Psoas muscle (tissue), 7 donors: ENCODE measurements at regions not wholly inside any gene's neighbourhood (a gene's known extent, or its start where the extent isn't known, plus 50 kb on each side); places are given as distances from the start of the nearest gene placed in this dataset.

Source experiments
- ATAC-seq, 4 donors: fragments of 200-7000 bp; cut with Tn5 transposase; one replicate each; pipeline ENCODE4 v1.9.1; 2020; ENCODE audit warnings: moderate library complexity in 3 of 4, mild to moderate bottlenecking in 2 of 4
- DNase-seq, 2 donors: peaks; one replicate each; pipeline ENCODE4 v3.0.0-alpha.2; 2020
- H3K27ac ChIP-seq: fragments of 200-600 bp; one replicate; pipeline ENCODE4 v1.8.0; 2022
- H3K27me3 ChIP-seq, 3 donors: fragments of 200-600 bp in 1 of 3; one replicate each; pipeline versions ENCODE4 v1.6.1 to v1.8.0; 2013 to 2022; ENCODE audit warnings: low read length in 2 of 3, mild to moderate bottlenecking in 2 of 3, moderate library complexity in 1 of 3; ENCODE audit not compliant: insufficient read depth in 3 of 3
- H3K36me3 ChIP-seq, 2 donors: fragments of 200-600 bp in 1 of 2; one replicate each; pipeline versions ENCODE4 v1.6.1 to v1.8.0; 2013 to 2022; ENCODE audit warnings: low read depth in 1 of 2, mild to moderate bottlenecking in 1 of 2, moderate library complexity in 1 of 2; ENCODE audit not compliant: insufficient read depth in 1 of 2
- H3K4me1 ChIP-seq: fragments of 200-600 bp; one replicate; pipeline ENCODE4 v1.8.0; 2022
- H3K4me3 ChIP-seq: fragments of 200-600 bp; one replicate; pipeline ENCODE4 v1.8.0; 2022; ENCODE audit warnings: mild to moderate bottlenecking
- H3K9me3 ChIP-seq: fragments of 200-600 bp; one replicate; pipeline ENCODE4 v1.8.0; 2022
- CTCF ChIP-seq: fragments of 200-600 bp; IDR thresholded peaks from one replicate; pipeline ENCODE4 v1.8.0; 2022; ENCODE audit warnings: antibody characterized with exemption
- WGBS, 3 donors: extraction: QIAGEN DNeasy Blood & Tissue Kit; methylation state at CpG; one replicate each; pipeline versions ENCODE4 v1.1.6 to v1.1.7; 2013; 5-methylcytosine and 5-hydroxymethylcytosine counted together
- intact Hi-C, 2 donors: fragments of 100-400 bp; cut with DNase I; formaldehyde crosslinking; loops; one replicate each; pipeline versions ENCODE4 v1.11.0 to v1.14.2; 2022
- donor health status: healthy with polysubstance abuse.
- donor health status: DM: no; HTN: no; CAD: no; lungs with moderate emphysema.
- donor health status: Bipolar disorder and iron deficiency.
- donor health status: healthy.
- donor health status: DM: yes; HTN: yes; CAD: no.
- donor health status: DM: no; HTN: no; CAD: no.
- donor health status: DM: yes; HTN: yes; CAD: no.

- Histone ChIP-seq H3K4me1 (no peaks in the 10 kb centered on the region), H3K4me3 (no peak overlapping the region), H3K27ac (no peak overlapping the region), H3K36me3 (no peaks in the 10 kb centered on the region), H3K27me3 (no peaks in the 10 kb centered on the region), H3K9me3 (no peaks in the 10 kb centered on the region)
- ATAC-seq (no peak), DNase-seq (no peak)
- no peak for TF ChIP-seq CTCF
- intact Hi-C loops = no loop called here
- 86 to 89% (median 88%) methylated on average over 1 of the region's 1 CpG for WGBS, 3 donors
Measured at GRCh38 chr6:95503568-95503967, 73.8 kb upstream of the MANEA start.

GRCh38 chr6:95511404-95511803, 65.9 kb upstream of the MANEA start:
- no peak for TF ChIP-seq CTCF
- Histone ChIP-seq H3K27me3 (no peaks in the 10 kb centered on the region), H3K4me1 (no peaks in the 10 kb centered on the region), H3K4me3 (no peak overlapping the region), H3K36me3 (no peaks in the 10 kb centered on the region), H3K9me3 (no peaks in the 10 kb centered on the region), H3K27ac (no peak overlapping the region)
- intact Hi-C loops = no loop called here
- DNase-seq (no peak), ATAC-seq (no peak)
- 18 to 19% (median 18%) methylated on average over 4 of the region's 4 CpGs for WGBS, 3 donors

GRCh38 chr6:95515975-95516374, 61.4 kb upstream of the MANEA start:
- intact Hi-C loops = no loop called here

GRCh38 chr6:95517004-95517403, 60.3 kb upstream of the MANEA start:
- intact Hi-C loops = no loop called here
- no peak for TF ChIP-seq CTCF
- Histone ChIP-seq H3K9me3 (no peaks in the 10 kb centered on the region), H3K4me1 (no peaks in the 10 kb centered on the region), H3K36me3 (no peaks in the 10 kb centered on the region), H3K27ac (no peak overlapping the region), H3K4me3 (no peak overlapping the region), H3K27me3 (no peaks in the 10 kb centered on the region)
- ATAC-seq (no peak), DNase-seq (no peak)
- 64 to 74% (median 68%) methylated on average over 2 of the region's 2 CpGs for WGBS, 3 donors

More at GRCh38 chr6:95515975-95516374, 61.4 kb upstream of the MANEA start:
- no peak for TF ChIP-seq CTCF
- 62 to 74% (median 67%) methylated on average over 2 of the region's 2 CpGs for WGBS, 3 donors
- no peak overlapping the region for H3K4me3 ChIP-seq
- ATAC-seq (no peak), DNase-seq (no peak)
- H3K27ac ChIP-seq = no peak overlapping the region
- H3K4me1 ChIP-seq = no peaks in the 10 kb centered on the region
- no peaks in the 10 kb centered on the region for H3K27me3 ChIP-seq
- H3K36me3 ChIP-seq = no peaks in the 10 kb centered on the region
- no peaks in the 10 kb centered on the region for H3K9me3 ChIP-seq

- intact Hi-C loops = no loop called here
- Histone ChIP-seq H3K27me3 (no peaks in the 10 kb centered on the region), H3K36me3 (no peaks in the 10 kb centered on the region), H3K27ac (no peak overlapping the region), H3K4me3 (no peak overlapping the region), H3K9me3 (no peaks in the 10 kb centered on the region), H3K4me1 (no peaks in the 10 kb centered on the region)
- no peak for DNase-seq
- no peak for ATAC-seq
- 67 to 76% (median 74%) methylated on average over 3 of the region's 3 CpGs for WGBS, 3 donors
- no peak for TF ChIP-seq CTCF
Measured at GRCh38 chr6:95517568-95517967, 59.8 kb upstream of the MANEA start.
